ENCODE measurements at regions not wholly inside any gene's neighbourhood (a gene's known extent, or its start where the extent isn't known, plus 50 kb on each side); places are given as distances from the start of the nearest gene placed in this dataset.

GRCh38 chr2:157192445-157193423, 64.8 kb upstream of the GALNT5 start (continued):
- TF ChIP-seq USF2 (CRISPR knock-in tag; IDR thresholded peaks at IDR 0.05) (no peak), ZBTB21 (CRISPR knock-in tag; IDR thresholded peaks at IDR 0.05; ENCODE audit: borderline replicate concordance) (no peak), CREM (CRISPR knock-in tag; IDR thresholded peaks at IDR 0.05) (no peak), TCF7 (CRISPR knock-in tag; IDR thresholded peaks at IDR 0.05; ENCODE audit: low read depth) (no peak), NR3C1 (CRISPR knock-in tag; conservative IDR thresholded peaks at IDR 0.05; ENCODE audit: low read depth) (no peak), ZNF423 (CRISPR knock-in tag; IDR thresholded peaks at IDR 0.05) (no peak)
- TF ChIP-seq, protein P1, sequence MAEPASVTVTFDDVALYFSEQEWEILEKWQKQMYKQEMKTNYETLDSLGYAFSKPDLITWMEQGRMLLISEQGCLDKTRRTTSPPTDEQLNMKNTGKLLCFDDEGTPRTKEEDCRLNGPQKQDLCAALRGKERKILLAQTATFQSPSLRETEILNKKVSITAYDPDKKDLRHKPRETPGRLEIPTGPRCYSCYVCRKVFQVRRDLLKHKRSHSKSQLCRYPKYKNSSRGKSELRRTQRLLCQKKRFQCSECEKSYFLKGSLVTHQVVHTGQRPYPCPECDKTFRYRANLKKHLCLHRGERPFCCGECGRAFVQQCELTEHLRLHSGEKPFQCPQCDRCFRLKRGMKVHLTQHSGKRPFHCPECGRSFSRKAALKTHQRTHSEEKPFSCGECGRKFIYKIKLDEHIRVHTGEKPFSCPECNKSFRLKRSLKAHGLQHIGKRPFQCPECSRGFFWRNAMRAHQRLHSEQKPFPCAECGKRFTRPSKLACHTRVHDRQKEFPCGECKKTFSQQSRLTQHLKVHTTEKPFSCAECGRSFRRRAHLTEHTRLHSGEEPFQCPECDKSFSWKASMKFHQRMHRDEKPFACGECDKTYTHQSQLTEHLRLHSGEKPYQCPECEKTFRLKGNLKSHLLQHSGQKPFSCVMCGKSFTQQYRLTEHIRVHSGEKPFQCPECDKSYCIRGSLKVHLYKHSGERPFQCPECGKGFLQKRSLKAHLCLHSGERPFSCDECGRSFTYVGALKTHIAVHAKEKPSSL (CRISPR knock-in tag; conservative IDR thresholded peaks at IDR 0.05): no peak

- Mint-ChIP-seq H3K4me3 (no peak overlapping the region), H3K36me3 (no peaks in the 10 kb centered on the region), H3K27me3 (ENCODE audit: low read depth) (no peaks in the 10 kb centered on the region), H3K9me3 (no peaks in the 10 kb centered on the region), H3K4me1 (peaks cover 5% of the 10 kb centered on the region), H3K27ac (no peak overlapping the region)
- TF ChIP-seq NR3C1 (CRISPR knock-in tag; conservative IDR thresholded peaks at IDR 0.05; ENCODE audit: low read depth) (no peak), ZNF532 (CRISPR knock-in tag; IDR thresholded peaks at IDR 0.05; ENCODE audit: borderline replicate concordance) (no peak), NFYB (CRISPR knock-in tag; conservative IDR thresholded peaks at IDR 0.05; ENCODE audit: low read depth) (no peak), ZNF138 (CRISPR knock-in tag; conservative IDR thresholded peaks at IDR 0.05) (no peak), FOXP1 (CRISPR knock-in tag; IDR thresholded peaks at IDR 0.05; ENCODE audit: borderline replicate concordance) (no peak), ZNF423 (CRISPR knock-in tag; IDR thresholded peaks at IDR 0.05) (no peak), ATF3 (CRISPR knock-in tag; conservative IDR thresholded peaks at IDR 0.05) (no peak)
- TF ChIP-seq, protein P2, sequence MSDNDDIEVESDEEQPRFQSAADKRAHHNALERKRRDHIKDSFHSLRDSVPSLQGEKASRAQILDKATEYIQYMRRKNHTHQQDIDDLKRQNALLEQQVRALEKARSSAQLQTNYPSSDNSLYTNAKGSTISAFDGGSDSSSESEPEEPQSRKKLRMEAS (CRISPR knock-in tag; IDR thresholded peaks at IDR 0.05): no peak
- TF ChIP-seq, protein P3, sequence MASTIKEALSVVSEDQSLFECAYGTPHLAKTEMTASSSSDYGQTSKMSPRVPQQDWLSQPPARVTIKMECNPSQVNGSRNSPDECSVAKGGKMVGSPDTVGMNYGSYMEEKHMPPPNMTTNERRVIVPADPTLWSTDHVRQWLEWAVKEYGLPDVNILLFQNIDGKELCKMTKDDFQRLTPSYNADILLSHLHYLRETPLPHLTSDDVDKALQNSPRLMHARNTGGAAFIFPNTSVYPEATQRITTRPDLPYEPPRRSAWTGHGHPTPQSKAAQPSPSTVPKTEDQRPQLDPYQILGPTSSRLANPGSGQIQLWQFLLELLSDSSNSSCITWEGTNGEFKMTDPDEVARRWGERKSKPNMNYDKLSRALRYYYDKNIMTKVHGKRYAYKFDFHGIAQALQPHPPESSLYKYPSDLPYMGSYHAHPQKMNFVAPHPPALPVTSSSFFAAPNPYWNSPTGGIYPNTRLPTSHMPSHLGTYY (CRISPR knock-in tag; IDR thresholded peaks at IDR 0.05): no peak
- POLR2A ChIA-PET: no interaction called here
- CTCF ChIA-PET: interaction anchor here (0.5 to 2.0 kb wide), 6 partner anchors 9 to 1821 kb away, joined by 3 to 14 read pairs (median 3); no protein-coding TSS in a partner anchor
- DNase-seq (ENCODE audit: low spot score) (no peak), ATAC-seq (no peak)
These were observed 64.0 kb upstream of the GALNT5 start for GRCh38 chr2:157193461-157193860.
